ENCODE measurements at regions not wholly inside any gene's neighbourhood (a gene's known extent, or its start where the extent isn't known, plus 50 kb on each side); places are given as distances from the start of the nearest gene placed in this dataset.

- Mint-ChIP-seq H3K27me3 (ENCODE audit: low read depth in 3 of 3) (peaks cover 0 to 2% (median 0%) of the 10 kb centered on the region in 3 donors), H3K9me3 (peaks cover 4 to 13% (median 8%) of the 10 kb centered on the region in 7 donors), H3K4me3 (no peak overlapping the region), H3K4me1 (no peaks in the 10 kb centered on the region), H3K27ac (no peak overlapping the region), H3K36me3 (no peaks in the 10 kb centered on the region)
- no peaks in the 10 kb centered on the region for H3K27me3 ChIP-seq (ENCODE audit: control insufficient read depth in 2 of 2, insufficient read depth in 2 of 2, low read length in 2 of 2)
- peaks cover 9 to 10% of the 10 kb centered on the region in 2 donors for H3K9me3 ChIP-seq (replicated peaks in 1 of 2; ENCODE audit: control insufficient read depth in 1 of 2, insufficient read depth in 1 of 2, low read length in 2 of 2)
- intact Hi-C loops (cut with micrococcal nuclease), result no loop called here
- H3K9ac ChIP-seq (ENCODE audit: insufficient read depth, low read length, poor library complexity, severe bottlenecking), result no peak overlapping the region
- TF ChIP-seq CTCF (IDR thresholded peaks at IDR 0.05), result no peak
- no peaks in the 10 kb centered on the region for H3K36me3 ChIP-seq (replicated peaks in 1 of 2; ENCODE audit: control insufficient read depth in 1 of 2, insufficient read depth in 2 of 2, low read length in 2 of 2)
- H3K79me2 ChIP-seq (ENCODE audit: insufficient read depth, low read length), result no peaks in the 10 kb centered on the region
- H2AFZ ChIP-seq (ENCODE audit: insufficient read depth, low read depth, low read length, poor library complexity, severe bottlenecking), result no peak overlapping the region
- WGBS (ENCODE audit: insufficient coverage), result 80% methylated on average over 7 of the region's 9 CpGs
- no peak for DNase-seq
- H3K4me2 ChIP-seq (replicated peaks; ENCODE audit: extremely low read depth, low read length, poor library complexity, severe bottlenecking), result no peak overlapping the region
- H3K4me1 ChIP-seq (ENCODE audit: control insufficient read depth in 1 of 2, insufficient read depth in 2 of 2, low read length in 2 of 2), result no peaks in the 10 kb centered on the region
- no peaks in the 10 kb centered on the region for H4K20me1 ChIP-seq (ENCODE audit: insufficient read depth, low read length)
- no peak overlapping the region for H3K4me3 ChIP-seq (replicated peaks in 1 of 3; ENCODE audit: low read depth in 2 of 3, low read length in 3 of 3)
- H3K27ac ChIP-seq (ENCODE audit: low read depth in 1 of 2, low read length in 2 of 2), result no peak overlapping the region
Observed at GRCh38 chr6:114564302-114564933, 221.6 kb upstream of the HS3ST5 start.

GRCh38 chr6:114559419-114559818 is 216.6 kb upstream of the HS3ST5 start:
- intact Hi-C loops (cut with micrococcal nuclease), result no loop called here

More at GRCh38 chr6:114559419-114559818, 216.6 kb upstream of the HS3ST5 start:
- peaks cover 0 to 2% (median 0%) of the 10 kb centered on the region in 3 donors for H3K27me3 Mint-ChIP-seq (ENCODE audit: low read depth in 3 of 3)
- Histone ChIP-seq H4K20me1 (ENCODE audit: insufficient read depth, low read length) (no peaks in the 10 kb centered on the region), H3K27me3 (ENCODE audit: control insufficient read depth in 2 of 2, insufficient read depth in 2 of 2, low read length in 2 of 2) (no peaks in the 10 kb centered on the region), H3K4me1 (ENCODE audit: control insufficient read depth in 1 of 2, insufficient read depth in 2 of 2, low read length in 2 of 2) (no peaks in the 10 kb centered on the region), H3K4me2 (replicated peaks; ENCODE audit: extremely low read depth, low read length, poor library complexity, severe bottlenecking) (no peak overlapping the region), H3K9ac (ENCODE audit: insufficient read depth, low read length, poor library complexity, severe bottlenecking) (no peak overlapping the region), H3K27ac (ENCODE audit: low read depth in 1 of 2, low read length in 2 of 2) (no peak overlapping the region), H3K4me3 (replicated peaks in 1 of 3; ENCODE audit: low read depth in 2 of 3, low read length in 3 of 3) (no peak overlapping the region), H2AFZ (ENCODE audit: insufficient read depth, low read depth, low read length, poor library complexity, severe bottlenecking) (no peak overlapping the region), H3K36me3 (replicated peaks in 1 of 2; ENCODE audit: control insufficient read depth in 1 of 2, insufficient read depth in 2 of 2, low read length in 2 of 2) (no peaks in the 10 kb centered on the region), H3K79me2 (ENCODE audit: insufficient read depth, low read length) (no peaks in the 10 kb centered on the region), H3K9me3 (replicated peaks in 1 of 2; ENCODE audit: control insufficient read depth in 1 of 2, insufficient read depth in 1 of 2, low read length in 2 of 2) (peaks cover 4 to 6% of the 10 kb centered on the region in 2 donors)
- H3K36me3 Mint-ChIP-seq, result no peaks in the 10 kb centered on the region
- no peak overlapping the region for H3K27ac Mint-ChIP-seq
- TF ChIP-seq CTCF (IDR thresholded peaks at IDR 0.05), result no peak
- H3K9me3 Mint-ChIP-seq, result peaks cover 3 to 14% (median 8%) of the 10 kb centered on the region in 7 donors
- H3K4me1 Mint-ChIP-seq, result no peaks in the 10 kb centered on the region
- no peak for DNase-seq
- H3K4me3 Mint-ChIP-seq, result no peak overlapping the region
- WGBS (ENCODE audit: insufficient coverage), result 100% methylated on average over 1 of the region's 1 CpG
